Dendritic cell treated with granulocyte-macrophage colony-stimulating factor and Interleukin-4, amounts not matched to agents 40 ng/mL and 50 ng/mL, for 4 days (primary cell): ENCODE measurements at regions not wholly inside any gene's neighbourhood (a gene's known extent, or its start where the extent isn't known, plus 50 kb on each side); places are given as distances from the start of the nearest gene placed in this dataset.
A peak's percentile ranks its signal among the peaks of the same experiment; 100 is the strongest.

Source experiments
- H3K27ac Mint-ChIP-seq: one replicate; pipeline ENCODE4 v1.8.0; 2022; ENCODE audit warnings: mild to moderate bottlenecking, mixed read lengths
- H3K27me3 Mint-ChIP-seq: one replicate; pipeline ENCODE4 v1.8.0; 2022; ENCODE audit warnings: mild to moderate bottlenecking, mixed read lengths
- H3K36me3 Mint-ChIP-seq: one replicate; pipeline ENCODE4 v1.8.0; 2022; ENCODE audit warnings: low read depth, mixed read lengths
- H3K4me1 Mint-ChIP-seq: one replicate; pipeline ENCODE4 v1.8.0; 2022; ENCODE audit warnings: low read depth, mixed read lengths
- H3K4me3 Mint-ChIP-seq: one replicate; pipeline ENCODE4 v1.8.0; 2022; ENCODE audit warnings: mild to moderate bottlenecking, moderate library complexity, mixed read lengths
- H3K9me3 Mint-ChIP-seq: one replicate; pipeline ENCODE4 v1.8.0; 2022; ENCODE audit warnings: mixed read lengths
- intact Hi-C: fragments of 100-400 bp; cut with micrococcal nuclease; formaldehyde crosslinking; loops from one replicate; pipeline ENCODE4 v1.15.0; 2022

DNA sequence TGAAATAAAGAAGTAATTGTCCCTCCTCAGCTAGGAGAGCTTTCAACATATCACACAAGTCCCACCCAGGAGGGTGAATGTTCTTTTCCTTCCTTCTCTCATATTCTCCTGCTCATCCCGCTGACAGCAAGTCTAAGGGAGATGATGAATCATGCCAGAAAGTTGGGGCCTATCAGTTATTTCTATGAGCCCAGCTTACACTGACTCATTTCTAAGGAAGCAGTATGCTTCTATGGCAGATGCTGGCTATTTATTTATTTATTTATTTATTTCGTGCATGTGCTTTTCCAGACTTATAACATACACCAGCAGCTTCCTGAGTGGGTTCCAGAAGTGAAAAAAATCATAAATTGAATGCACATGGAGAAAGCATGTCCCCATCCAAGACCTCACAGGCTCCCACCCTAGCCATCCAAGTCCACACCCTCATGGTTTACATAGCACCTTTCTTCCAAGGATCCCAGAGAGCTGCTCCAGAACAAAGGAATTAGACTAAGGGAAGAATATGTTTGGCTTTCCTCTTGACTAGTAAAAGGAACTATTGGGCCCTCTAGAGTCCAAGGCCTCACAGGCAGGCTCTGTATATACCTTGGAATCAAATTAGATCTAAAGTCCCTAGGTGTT, 1074.2 kb upstream of the ZEB2 start:
- peak overlapping the region; percentile 27 for H3K27ac Mint-ChIP-seq

DNA sequence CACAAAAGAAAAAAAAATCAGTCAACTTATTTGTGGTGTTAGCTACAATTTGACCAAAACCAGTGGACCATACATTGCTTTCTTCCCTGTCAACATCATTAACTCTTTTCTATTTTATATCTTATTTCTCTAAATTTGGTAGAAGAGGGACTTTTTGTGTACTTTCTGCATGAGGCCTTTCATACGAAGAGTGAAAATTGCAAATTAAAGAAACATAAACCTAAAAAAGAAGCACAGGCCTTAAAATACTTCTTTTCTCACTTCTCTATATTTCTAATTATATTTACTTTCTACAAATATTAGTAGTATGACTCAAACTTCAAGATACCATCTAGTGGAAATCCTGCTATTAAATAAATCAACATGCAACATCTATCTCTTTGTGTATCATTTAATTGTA, 1073.4 kb upstream of the ZEB2 start:
- Mint-ChIP-seq H3K27me3 (no peaks in the 10 kb centered on the region), H3K36me3 (no peaks in the 10 kb centered on the region), H3K27ac (no peak overlapping the region), H3K9me3 (peaks cover 6% of the 10 kb centered on the region), H3K4me3 (no peak overlapping the region), H3K4me1 (peaks cover 56% of the 10 kb centered on the region)
- intact Hi-C loops, result no loop called here

More for the DNA sequence above, 1074.2 kb upstream of the ZEB2 start:
- no peaks in the 10 kb centered on the region for H3K27me3 Mint-ChIP-seq
- H3K4me1 Mint-ChIP-seq, result peaks cover 60% of the 10 kb centered on the region
- no peaks in the 10 kb centered on the region for H3K36me3 Mint-ChIP-seq
- H3K4me3 Mint-ChIP-seq, result no peak overlapping the region
- intact Hi-C loops, result no loop called here
- peaks cover 6% of the 10 kb centered on the region for H3K9me3 Mint-ChIP-seq

DNA sequence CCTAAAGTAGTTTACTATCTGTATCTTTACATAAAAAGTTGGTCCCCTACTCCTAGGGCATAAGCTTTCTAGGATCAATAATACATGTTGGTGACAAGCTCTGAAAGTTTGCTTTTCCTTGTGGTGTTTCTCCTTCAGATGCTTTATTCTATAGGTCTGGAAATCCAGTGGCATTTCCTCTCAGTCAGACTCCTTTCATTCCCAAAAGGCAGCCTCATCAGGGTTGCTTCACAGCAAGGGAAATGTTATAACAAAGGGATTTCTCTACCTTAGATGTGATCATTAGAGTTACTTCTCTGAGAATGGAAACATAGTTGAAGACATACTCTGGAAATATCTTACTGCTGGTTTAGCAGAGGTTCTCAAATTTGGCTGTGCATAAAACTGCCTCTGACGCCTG, 1072.4 kb upstream of the ZEB2 start:
- peaks cover 56% of the 10 kb centered on the region for H3K4me1 Mint-ChIP-seq
- intact Hi-C loops, result no loop called here
- no peak overlapping the region for H3K4me3 Mint-ChIP-seq
- H3K27ac Mint-ChIP-seq, result no peak overlapping the region
- no peaks in the 10 kb centered on the region for H3K36me3 Mint-ChIP-seq
- H3K9me3 Mint-ChIP-seq, result peaks cover 6% of the 10 kb centered on the region
- no peaks in the 10 kb centered on the region for H3K27me3 Mint-ChIP-seq

DNA sequence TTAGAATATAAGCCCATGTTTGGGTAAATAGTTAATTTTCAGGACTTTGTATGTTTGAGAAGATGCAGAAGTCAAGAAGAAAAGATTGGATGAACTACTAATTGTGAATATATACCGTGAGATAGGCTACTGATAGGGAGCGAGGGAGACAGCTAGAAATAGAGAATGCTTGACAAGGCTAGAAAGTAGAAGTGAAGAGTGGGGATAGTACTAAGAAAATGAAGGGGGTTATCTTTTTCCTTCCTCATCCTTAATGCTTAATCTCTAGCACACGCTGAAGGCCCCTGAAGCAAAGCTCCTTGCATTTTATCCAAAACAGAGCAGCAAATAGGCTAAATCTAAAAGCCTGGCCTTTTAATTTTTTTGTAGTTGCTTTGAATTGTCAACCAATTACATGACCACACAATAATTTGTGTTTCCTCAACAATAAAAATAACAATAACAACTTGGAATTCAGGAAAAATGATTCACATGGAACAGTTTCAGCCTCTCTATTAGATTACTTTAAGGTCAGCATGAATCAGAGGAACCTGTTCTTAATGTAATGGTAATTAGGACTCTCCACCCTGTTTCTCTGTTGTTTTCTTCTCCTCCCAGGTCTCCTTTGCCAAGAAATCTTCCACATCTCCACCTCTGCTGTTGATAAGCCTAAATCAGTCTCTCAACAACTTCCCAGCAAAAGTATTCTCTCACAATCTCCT, 1071.3 kb upstream of the ZEB2 start:
- H3K36me3 Mint-ChIP-seq, result no peaks in the 10 kb centered on the region
- no peak overlapping the region for H3K4me3 Mint-ChIP-seq
- intact Hi-C loops, result no loop called here
- H3K27ac Mint-ChIP-seq, result no peak overlapping the region
- H3K4me1 Mint-ChIP-seq, result peaks cover 46% of the 10 kb centered on the region
- H3K27me3 Mint-ChIP-seq, result no peaks in the 10 kb centered on the region
- peaks cover 6% of the 10 kb centered on the region for H3K9me3 Mint-ChIP-seq

DNA sequence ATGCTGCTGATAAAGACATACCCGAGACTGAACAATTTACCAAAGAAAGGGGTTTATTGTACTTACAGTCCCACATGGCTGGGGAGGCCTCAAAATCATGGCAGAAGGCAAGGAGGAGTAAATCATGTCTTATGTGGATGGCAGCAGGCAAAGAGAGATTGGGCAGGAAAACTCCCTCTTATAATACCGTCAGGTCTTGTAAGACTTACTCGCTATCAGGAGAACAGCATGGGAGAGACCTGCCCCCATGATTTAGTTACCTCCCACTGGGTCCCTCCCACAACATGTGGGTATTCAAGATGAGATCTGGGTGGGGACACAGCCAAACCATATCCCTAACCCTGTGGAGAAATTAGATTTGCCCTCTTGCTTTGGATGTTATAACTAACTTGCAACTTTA, 1068.0 kb upstream of the ZEB2 start:
- peaks cover 6% of the 10 kb centered on the region for H3K9me3 Mint-ChIP-seq
- intact Hi-C loops, result no loop called here
- H3K27me3 Mint-ChIP-seq, result no peaks in the 10 kb centered on the region
- peaks cover 23% of the 10 kb centered on the region for H3K4me1 Mint-ChIP-seq
- no peak overlapping the region for H3K27ac Mint-ChIP-seq
- H3K36me3 Mint-ChIP-seq, result no peaks in the 10 kb centered on the region
- no peak overlapping the region for H3K4me3 Mint-ChIP-seq

DNA sequence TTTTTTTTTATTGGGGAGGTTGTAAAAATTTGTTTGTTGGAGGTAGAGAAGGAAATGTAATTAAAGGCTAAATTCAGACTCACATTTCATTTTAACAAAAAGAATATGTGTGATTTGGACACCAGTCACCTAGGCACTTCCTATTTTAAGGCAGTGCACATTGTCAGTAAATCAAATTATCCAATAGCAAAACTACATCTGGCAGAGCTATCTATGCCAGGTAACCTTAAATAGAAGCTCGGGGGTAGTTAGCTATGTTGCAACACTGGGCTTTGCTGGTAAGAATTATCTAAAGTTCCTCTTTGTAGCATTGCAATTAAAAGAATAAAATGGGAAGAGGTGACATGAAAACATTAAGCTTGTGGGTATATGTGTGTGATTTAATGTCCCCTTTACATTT, 1064.4 kb upstream of the ZEB2 start:
- no peak overlapping the region for H3K4me3 Mint-ChIP-seq
- H3K4me1 Mint-ChIP-seq, result peaks cover 6% of the 10 kb centered on the region
- intact Hi-C loops, result no loop called here
- no peaks in the 10 kb centered on the region for H3K27me3 Mint-ChIP-seq
- no peaks in the 10 kb centered on the region for H3K36me3 Mint-ChIP-seq
- peaks cover 10% of the 10 kb centered on the region for H3K9me3 Mint-ChIP-seq
- H3K27ac Mint-ChIP-seq, result no peak overlapping the region

DNA sequence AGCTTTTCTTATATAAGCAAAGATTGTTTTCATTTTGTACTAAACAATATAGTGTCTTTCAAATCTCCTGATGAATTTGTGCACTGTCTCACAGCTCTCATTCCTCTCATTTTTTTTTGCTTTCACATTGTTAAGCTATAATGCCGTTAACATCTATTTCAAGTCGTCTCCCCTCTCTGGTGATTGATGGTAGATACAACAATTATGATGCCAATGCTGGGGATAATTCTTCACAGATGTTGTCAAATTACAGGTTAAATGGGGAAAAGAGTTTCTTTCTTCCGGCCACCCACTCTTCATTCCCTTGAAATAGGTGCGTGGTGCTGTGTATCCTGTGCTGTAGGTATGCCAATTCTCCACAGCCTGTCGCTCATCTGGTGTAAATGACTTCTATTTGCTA, 1053.7 kb upstream of the ZEB2 start:
- Mint-ChIP-seq H3K36me3 (no peaks in the 10 kb centered on the region), H3K9me3 (no peaks in the 10 kb centered on the region), H3K27ac (no peak overlapping the region), H3K27me3 (no peaks in the 10 kb centered on the region), H3K4me3 (no peak overlapping the region), H3K4me1 (no peaks in the 10 kb centered on the region)
- intact Hi-C loops, result no loop called here

DNA sequence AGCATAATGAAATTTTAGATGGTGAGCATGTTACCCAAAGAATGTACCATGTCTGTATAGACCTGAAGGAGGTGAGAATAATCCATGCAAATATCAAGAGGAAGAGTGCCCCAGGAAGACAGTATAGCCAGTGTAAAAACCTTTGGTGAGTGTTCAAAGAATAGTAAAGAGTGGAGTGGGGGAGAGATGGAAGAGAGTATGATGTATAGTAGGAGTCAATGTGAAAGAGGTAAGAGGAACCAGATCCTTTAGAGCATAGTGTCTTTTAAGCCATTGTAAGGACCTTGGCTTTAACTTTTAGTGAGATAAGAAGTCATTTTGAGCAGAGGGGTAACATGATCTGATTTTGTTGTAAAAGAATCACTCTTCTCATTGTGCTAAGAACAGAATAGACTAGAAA, 1052.3 kb upstream of the ZEB2 start:
- H3K4me3 Mint-ChIP-seq, result no peak overlapping the region
- H3K27me3 Mint-ChIP-seq, result no peaks in the 10 kb centered on the region
- intact Hi-C loops, result no loop called here
- H3K27ac Mint-ChIP-seq, result no peak overlapping the region
- H3K36me3 Mint-ChIP-seq, result no peaks in the 10 kb centered on the region
- no peaks in the 10 kb centered on the region for H3K9me3 Mint-ChIP-seq
- no peaks in the 10 kb centered on the region for H3K4me1 Mint-ChIP-seq

DNA sequence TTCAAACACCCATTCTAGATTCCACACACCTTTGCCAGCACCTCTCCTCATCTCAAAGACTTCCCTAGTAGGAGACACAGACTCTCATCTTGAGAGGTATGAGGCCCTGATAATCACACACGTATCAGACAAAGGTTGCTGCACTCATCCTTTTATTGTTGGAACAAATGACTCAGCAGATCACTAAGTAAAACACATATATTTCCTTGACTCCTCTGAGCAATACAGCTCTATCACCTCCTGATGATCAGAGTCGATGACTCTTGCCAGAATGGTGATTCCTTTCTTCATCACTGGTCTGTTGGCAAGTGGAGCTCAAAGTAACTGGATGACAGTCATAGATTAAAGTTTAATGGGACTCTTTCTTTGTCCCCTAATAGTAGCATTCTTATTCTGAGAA, 1049.2 kb upstream of the ZEB2 start:
- H3K4me1 Mint-ChIP-seq, result no peaks in the 10 kb centered on the region
- H3K36me3 Mint-ChIP-seq, result no peaks in the 10 kb centered on the region
- intact Hi-C loops, result no loop called here
- H3K4me3 Mint-ChIP-seq, result no peak overlapping the region
- H3K9me3 Mint-ChIP-seq, result no peaks in the 10 kb centered on the region
- H3K27ac Mint-ChIP-seq, result no peak overlapping the region
- H3K27me3 Mint-ChIP-seq, result no peaks in the 10 kb centered on the region

DNA sequence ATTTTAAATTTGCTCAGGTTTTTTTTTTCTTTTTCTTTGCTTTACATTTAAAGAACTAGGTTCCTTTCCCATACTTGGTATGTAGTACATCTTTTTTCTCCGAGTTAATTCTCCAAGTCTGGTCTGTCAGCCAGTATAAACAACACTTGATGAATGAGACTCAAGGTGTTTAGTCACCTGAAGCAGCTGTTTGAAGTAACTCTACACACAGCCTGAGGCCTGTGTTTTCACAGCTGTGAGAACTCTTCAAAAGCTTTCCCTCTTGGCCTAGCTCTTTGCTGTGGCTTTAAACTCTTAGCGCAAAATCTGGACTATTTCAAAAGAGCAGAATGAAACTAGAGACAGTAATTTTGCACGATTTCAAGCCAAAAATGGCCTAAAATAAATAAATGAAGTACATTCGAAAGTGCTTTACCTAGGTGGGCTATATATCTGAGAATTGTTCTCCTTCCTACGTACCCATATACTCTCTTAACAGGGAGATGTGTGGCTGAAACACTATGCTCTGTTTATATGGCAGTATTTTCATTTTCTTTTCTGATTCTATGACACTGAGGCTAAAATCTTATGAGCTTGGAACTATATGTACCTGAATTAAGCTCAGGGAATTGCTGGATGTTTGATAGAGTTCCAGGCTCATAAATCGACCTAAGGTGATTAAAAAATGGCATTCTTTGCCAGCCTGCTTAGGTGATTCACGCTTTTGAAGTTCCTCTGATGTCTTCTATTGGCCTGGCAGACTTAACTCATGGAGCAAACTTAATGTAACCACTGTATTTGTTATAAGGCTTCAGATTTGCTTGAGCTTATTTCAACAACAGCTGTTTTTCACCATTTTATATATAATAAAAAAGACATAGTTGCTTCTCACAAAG, 1044.1 kb upstream of the ZEB2 start:
- no peaks in the 10 kb centered on the region for H3K36me3 Mint-ChIP-seq
- no peaks in the 10 kb centered on the region for H3K27me3 Mint-ChIP-seq
- no peak overlapping the region for H3K4me3 Mint-ChIP-seq
- H3K4me1 Mint-ChIP-seq, result no peaks in the 10 kb centered on the region
- no peaks in the 10 kb centered on the region for H3K9me3 Mint-ChIP-seq
- no peak overlapping the region for H3K27ac Mint-ChIP-seq
- intact Hi-C loops, result no loop called here

DNA sequence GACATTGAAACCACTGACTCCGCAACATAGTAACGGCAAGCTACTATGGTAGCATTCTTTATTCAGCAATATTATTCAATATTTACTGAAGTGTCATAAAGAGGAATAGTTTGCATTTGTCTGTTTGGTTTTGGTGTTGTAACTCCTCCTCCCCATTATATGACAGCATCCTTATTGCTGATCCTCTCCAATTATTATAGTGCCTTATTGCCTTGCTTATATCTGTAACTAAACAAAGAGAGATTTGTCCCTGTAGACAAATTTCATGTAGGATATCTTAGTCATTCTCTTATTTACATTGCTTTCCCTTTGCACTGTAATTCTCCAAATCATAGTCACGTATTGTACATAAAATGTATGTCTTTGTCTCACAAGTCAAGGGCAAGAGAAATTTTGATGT, 1041.2 kb upstream of the ZEB2 start:
- Mint-ChIP-seq H3K4me3 (no peak overlapping the region), H3K4me1 (no peaks in the 10 kb centered on the region), H3K27ac (no peak overlapping the region), H3K36me3 (no peaks in the 10 kb centered on the region), H3K27me3 (no peaks in the 10 kb centered on the region), H3K9me3 (peaks cover 5% of the 10 kb centered on the region)
- intact Hi-C loops, result no loop called here

DNA sequence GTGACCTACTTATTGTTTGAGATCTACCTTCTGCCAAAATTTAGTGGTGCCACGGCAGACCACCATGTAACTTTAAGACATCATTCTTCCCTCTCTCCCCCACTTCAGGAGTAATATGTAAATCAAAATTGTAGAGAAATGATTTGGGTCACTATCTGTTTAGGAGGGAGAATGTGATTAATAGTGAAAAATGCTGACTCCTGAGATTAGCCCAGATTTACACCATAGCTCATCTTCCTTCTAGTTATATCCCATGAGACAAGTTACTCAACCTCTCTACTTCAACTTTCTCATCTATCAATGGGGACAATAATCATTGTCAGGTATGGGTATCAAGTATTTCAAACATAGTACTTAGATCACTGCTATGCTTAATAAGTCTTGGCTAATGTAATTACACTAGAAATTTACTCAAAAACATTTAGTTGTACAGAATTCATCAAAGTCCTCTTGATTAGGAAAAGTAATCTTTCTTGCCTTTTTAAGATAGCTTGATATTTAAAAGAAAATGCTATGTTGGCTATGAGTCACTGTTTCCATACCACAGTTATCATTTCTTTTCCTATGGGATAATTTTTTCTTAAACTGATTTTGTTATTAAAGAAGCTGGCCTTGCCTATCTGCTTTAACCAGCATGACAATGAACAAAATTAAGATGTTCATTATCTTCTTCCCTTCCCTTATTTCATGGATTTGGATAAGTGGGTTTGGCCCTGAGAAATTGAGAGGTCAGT, 1038.9 kb upstream of the ZEB2 start:
- no peaks in the 10 kb centered on the region for H3K27me3 Mint-ChIP-seq
- H3K36me3 Mint-ChIP-seq, result no peaks in the 10 kb centered on the region
- peaks cover 9% of the 10 kb centered on the region for H3K9me3 Mint-ChIP-seq
- intact Hi-C loops, result no loop called here
- H3K4me3 Mint-ChIP-seq, result no peak overlapping the region
- no peak overlapping the region for H3K27ac Mint-ChIP-seq
- no peaks in the 10 kb centered on the region for H3K4me1 Mint-ChIP-seq

DNA sequence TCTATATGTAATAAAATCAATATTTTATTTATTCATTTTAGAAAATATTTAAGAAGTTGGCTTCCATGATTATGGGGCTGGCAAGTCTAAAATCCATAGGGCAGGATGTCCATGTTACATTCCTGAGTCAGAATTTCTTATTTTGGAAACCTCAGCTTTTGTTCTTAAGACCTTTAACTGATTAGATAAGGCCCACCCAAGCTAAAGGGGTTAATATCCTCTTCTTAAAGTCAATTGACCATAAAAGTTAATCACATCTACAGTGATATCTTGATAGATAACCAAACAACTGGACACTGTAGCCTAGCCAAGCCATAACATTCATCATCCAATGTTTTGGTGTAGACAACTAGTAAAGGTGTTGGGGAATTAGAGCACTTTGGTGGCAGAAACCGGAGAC, 1035.4 kb upstream of the ZEB2 start:
- no peak overlapping the region for H3K4me3 Mint-ChIP-seq
- H3K36me3 Mint-ChIP-seq, result no peaks in the 10 kb centered on the region
- no peak overlapping the region for H3K27ac Mint-ChIP-seq
- no peaks in the 10 kb centered on the region for H3K4me1 Mint-ChIP-seq
- peaks cover 9% of the 10 kb centered on the region for H3K9me3 Mint-ChIP-seq
- intact Hi-C loops, result no loop called here
- H3K27me3 Mint-ChIP-seq, result no peaks in the 10 kb centered on the region

DNA sequence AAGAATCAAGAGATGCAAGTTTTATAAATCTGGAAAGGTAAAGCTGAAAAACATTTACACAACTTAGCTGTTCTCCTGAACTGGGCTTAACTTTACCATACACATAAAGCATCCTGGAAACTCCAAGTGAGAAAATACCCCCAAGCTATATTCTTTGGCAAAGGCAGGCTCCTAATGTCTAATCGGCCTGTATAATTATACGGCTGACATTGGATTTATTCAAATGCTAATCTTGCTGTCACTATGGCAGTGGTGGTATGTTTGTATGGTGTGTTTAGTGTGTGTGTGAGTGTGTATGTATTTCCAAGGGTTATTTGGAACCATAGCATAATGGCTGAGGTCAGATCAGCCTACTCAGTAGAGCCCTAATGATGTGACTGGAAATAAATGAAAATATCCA, 1031.8 kb upstream of the ZEB2 start:
- intact Hi-C loops, result no loop called here
- no peak overlapping the region for H3K27ac Mint-ChIP-seq
- no peak overlapping the region for H3K4me3 Mint-ChIP-seq
- no peaks in the 10 kb centered on the region for H3K36me3 Mint-ChIP-seq
- H3K9me3 Mint-ChIP-seq, result peaks cover 9% of the 10 kb centered on the region
- no peaks in the 10 kb centered on the region for H3K4me1 Mint-ChIP-seq
- no peaks in the 10 kb centered on the region for H3K27me3 Mint-ChIP-seq
